Mesendoderm (in vitro differentiated cells): ENCODE measurements at regions not wholly inside any gene's neighbourhood (a gene's known extent, or its start where the extent isn't known, plus 50 kb on each side); places are given as distances from the start of the nearest gene placed in this dataset.
A peak's percentile ranks its signal among the peaks of the same experiment; 100 is the strongest.
"Not testable (repeated sequence)": the region's sequence is repeated elsewhere in the genome, so short reads cannot be mapped to it uniquely, and the experiment has no call there.

Experiments used
- DNase-seq: peaks from one replicate; pipeline ENCODE4 v3.0.0; 2013
- H2AK5ac ChIP-seq: 2 replicates; pipeline ENCODE4 v1.6.1; 2013; ENCODE audit warnings: low read length, inconsistent platforms
- H2BK120ac ChIP-seq: 2 replicates; pipeline ENCODE4 v1.6.1; 2013; ENCODE audit warnings: low read depth, mild to moderate bottlenecking, low read length, moderate library complexity, mixed read lengths
- H2BK15ac ChIP-seq: replicated peaks from 2 replicates; pipeline ENCODE4 v1.6.1; 2013; ENCODE audit warnings: low read depth, mild to moderate bottlenecking, moderate library complexity
- H2BK5ac ChIP-seq: 2 replicates; pipeline ENCODE4 v1.6.1; 2013; ENCODE audit warnings: low read length, inconsistent platforms
- H3K18ac ChIP-seq: 2 replicates; pipeline ENCODE4 v1.6.1; 2013; ENCODE audit warnings: mild to moderate bottlenecking, low read length, mixed read lengths
- H3K23ac ChIP-seq: one replicate; pipeline ENCODE4 v1.6.1; 2013; ENCODE audit warnings: low read length
- H3K27ac ChIP-seq: 2 replicates; pipeline ENCODE4 v1.5.1; 2013; ENCODE audit warnings: low read depth, mild to moderate bottlenecking, inconsistent platforms, low read length, moderate library complexity
- H3K27me3 ChIP-seq: 2 replicates; pipeline ENCODE4 v1.6.1; 2013; ENCODE audit warnings: low read length, control low read depth, mild to moderate bottlenecking, inconsistent platforms; ENCODE audit not compliant: insufficient read depth, poor library complexity
- H3K36me3 ChIP-seq: 2 replicates; pipeline ENCODE4 v1.6.1; 2013; ENCODE audit warnings: low read length, inconsistent platforms; ENCODE audit not compliant: control insufficient read depth, insufficient read depth
- H3K4ac ChIP-seq: one replicate; pipeline ENCODE4 v1.6.1; 2013; ENCODE audit warnings: low read depth, mild to moderate bottlenecking, low read length, moderate library complexity
- H3K4me1 ChIP-seq: 2 replicates; pipeline ENCODE4 v1.6.1; 2013; ENCODE audit warnings: low read depth, low read length, inconsistent platforms; ENCODE audit not compliant: control insufficient read depth
- H3K4me2 ChIP-seq: 2 replicates; pipeline ENCODE4 v1.6.1; 2013; ENCODE audit warnings: low read length
- H3K4me3 ChIP-seq: 2 replicates; pipeline ENCODE4 v1.5.1; 2013; ENCODE audit warnings: mild to moderate bottlenecking, low read length
- H3K56ac ChIP-seq: one replicate; pipeline ENCODE4 v1.6.1; 2013; ENCODE audit warnings: low read length
- H3K79me1 ChIP-seq: 2 replicates; pipeline ENCODE4 v1.6.1; 2013; ENCODE audit warnings: low read length, inconsistent platforms
- H3K79me2 ChIP-seq: 2 replicates; pipeline ENCODE4 v1.6.1; 2013; ENCODE audit warnings: mild to moderate bottlenecking, low read length; ENCODE audit not compliant: control insufficient read depth, insufficient read depth
- H3K9ac ChIP-seq: 2 replicates; pipeline ENCODE4 v1.6.1; 2013; ENCODE audit warnings: low read length, inconsistent platforms
- H4K5ac ChIP-seq: one replicate; pipeline ENCODE4 v1.6.1; 2013; ENCODE audit warnings: low read length
- H4K8ac ChIP-seq: one replicate; pipeline ENCODE4 v1.6.1; 2013; ENCODE audit warnings: low read depth, mild to moderate bottlenecking, control low read depth, low read length, moderate library complexity
- WGBS: extraction: QIAGEN DNeasy Blood & Tissue Kit; methylation state at CpG from one replicate; pipeline ENCODE4 v1.1.7; 2013; ENCODE audit warnings: low lambda C conversion rate, missing lambda C conversion rate; ENCODE audit not compliant: insufficient coverage; ENCODE audit errors: extremely low coverage; 5-methylcytosine and 5-hydroxymethylcytosine counted together

GRCh38 chr14:104268295-104268694 is 129.9 kb downstream of the KIF26A start:
- H4K8ac ChIP-seq = no peak overlapping the region
- no peak overlapping the region for H3K27ac ChIP-seq
- no peak overlapping the region for H2BK5ac ChIP-seq
- no peak overlapping the region for H3K4me2 ChIP-seq
- no peak overlapping the region for H4K5ac ChIP-seq
- no peak for DNase-seq
- H3K79me1 ChIP-seq = no peaks in the 10 kb centered on the region
- no peaks in the 10 kb centered on the region for H3K4me1 ChIP-seq
- H3K79me2 ChIP-seq = no peaks in the 10 kb centered on the region
- no peak overlapping the region for H3K4me3 ChIP-seq
- H2AK5ac ChIP-seq = no peak overlapping the region
- no CpG with 5 or more reads among the region's 7 CpGs for WGBS
- H3K18ac ChIP-seq = no peak overlapping the region
- no peak overlapping the region for H3K56ac ChIP-seq
- no peak overlapping the region for H2BK120ac ChIP-seq
- H3K23ac ChIP-seq = no peak overlapping the region
- no peak overlapping the region for H2BK15ac ChIP-seq
- no peak overlapping the region for H3K9ac ChIP-seq
- H3K27me3 ChIP-seq = no peaks in the 10 kb centered on the region
- H3K4ac ChIP-seq = no peak overlapping the region
- H3K36me3 ChIP-seq = no peaks in the 10 kb centered on the region

GRCh38 chr14:104268725-104269436 is 130.5 kb downstream of the KIF26A start:
- H3K18ac ChIP-seq = no peak overlapping the region
- H3K79me2 ChIP-seq = no peaks in the 10 kb centered on the region
- H3K56ac ChIP-seq = no peak overlapping the region
- no peaks in the 10 kb centered on the region for H3K36me3 ChIP-seq
- no peak overlapping the region for H2BK120ac ChIP-seq
- no peak overlapping the region for H3K23ac ChIP-seq
- WGBS = no CpG with 5 or more reads among the region's 25 CpGs
- H3K4me1 ChIP-seq = no peaks in the 10 kb centered on the region
- H3K27me3 ChIP-seq = no peaks in the 10 kb centered on the region
- H3K9ac ChIP-seq = no peak overlapping the region
- H3K4me2 ChIP-seq = no peak overlapping the region
- peak; percentile 17 for DNase-seq
- H3K4ac ChIP-seq = no peak overlapping the region
- H3K27ac ChIP-seq = no peak overlapping the region
- H2AK5ac ChIP-seq = no peak overlapping the region
- H4K8ac ChIP-seq = no peak overlapping the region
- no peak overlapping the region for H2BK15ac ChIP-seq
- H3K4me3 ChIP-seq = no peak overlapping the region
- H2BK5ac ChIP-seq = no peak overlapping the region
- no peaks in the 10 kb centered on the region for H3K79me1 ChIP-seq
- H4K5ac ChIP-seq = no peak overlapping the region

- not testable (repeated sequence) for H3K4me3 ChIP-seq, DNase-seq, H3K79me1 ChIP-seq, H2BK120ac ChIP-seq, H3K27me3 ChIP-seq, H3K18ac ChIP-seq, H2BK5ac ChIP-seq, H3K36me3 ChIP-seq, H3K4ac ChIP-seq, H3K27ac ChIP-seq, H3K23ac ChIP-seq, H3K4me2 ChIP-seq, H3K9ac ChIP-seq, H4K5ac ChIP-seq, H2BK15ac ChIP-seq, H4K8ac ChIP-seq, H3K56ac ChIP-seq, H3K79me2 ChIP-seq, H2AK5ac ChIP-seq, H3K4me1 ChIP-seq
- no CpG with 5 or more reads among the region's 34 CpGs for WGBS
These were observed 131.3 kb downstream of the KIF26A start for GRCh38 chr14:104269511-104270241.

DNA sequence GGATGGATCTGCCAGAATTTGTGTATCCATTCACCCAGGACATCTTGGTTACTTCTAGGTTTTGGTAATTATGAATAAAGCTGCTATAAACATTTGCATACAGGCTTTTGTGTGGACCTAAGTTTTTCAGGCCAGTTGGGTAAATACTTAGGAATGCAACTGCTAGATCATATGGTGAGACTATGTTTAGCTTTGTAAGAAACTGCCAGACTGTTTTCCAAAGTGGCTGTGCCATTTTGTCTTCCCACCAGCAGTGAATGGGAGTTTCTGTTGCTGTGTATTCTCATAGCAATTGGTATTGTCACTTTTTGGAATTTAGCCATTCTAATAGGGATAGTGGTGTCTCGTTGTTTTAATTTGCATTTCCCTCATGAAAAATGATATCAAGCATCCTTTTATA is 133.0 kb downstream of the KIF26A start:
- Histone ChIP-seq H3K4me3 (no peak overlapping the region), H2BK15ac (no peak overlapping the region), H3K4ac (no peak overlapping the region), H3K4me1 (no peaks in the 10 kb centered on the region), H3K56ac (no peak overlapping the region), H3K27me3 (no peaks in the 10 kb centered on the region), H3K4me2 (no peak overlapping the region), H4K8ac (no peak overlapping the region), H2BK5ac (no peak overlapping the region), H4K5ac (no peak overlapping the region), H3K23ac (no peak overlapping the region), H3K18ac (no peak overlapping the region), H2AK5ac (no peak overlapping the region), H3K9ac (no peak overlapping the region), H3K79me1 (no peaks in the 10 kb centered on the region), H3K27ac (no peak overlapping the region), H2BK120ac (no peak overlapping the region), H3K79me2 (no peaks in the 10 kb centered on the region), H3K36me3 (no peaks in the 10 kb centered on the region)
- DNase-seq = no peak
- no CpG with 5 or more reads among the region's 1 CpG for WGBS

DNA sequence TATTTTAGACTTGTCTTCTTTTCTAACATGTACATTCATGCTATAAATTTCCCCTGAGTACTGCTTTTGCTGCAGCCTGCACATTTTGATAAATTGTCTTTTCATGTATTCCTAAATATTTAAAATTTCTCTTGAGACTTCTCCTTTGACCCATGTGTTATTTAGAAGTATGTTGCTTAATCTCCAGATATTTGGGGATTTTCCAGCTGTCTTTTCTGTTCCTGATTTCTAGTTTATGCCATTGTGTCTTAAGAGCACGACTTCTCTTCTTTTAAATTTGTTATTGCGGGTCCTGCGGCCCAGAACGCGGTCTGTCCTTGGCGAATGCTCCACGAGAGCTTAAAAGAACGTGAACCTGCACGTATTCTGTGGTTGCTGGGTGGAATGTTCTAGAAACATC is 136.4 kb downstream of the KIF26A start:
- no peaks in the 10 kb centered on the region for H3K36me3 ChIP-seq
- no peak overlapping the region for H3K23ac ChIP-seq
- H3K9ac ChIP-seq = no peak overlapping the region
- H3K4me1 ChIP-seq = no peaks in the 10 kb centered on the region
- H3K18ac ChIP-seq = no peak overlapping the region
- H3K4me2 ChIP-seq = no peak overlapping the region
- H2BK120ac ChIP-seq = no peak overlapping the region
- no peak for DNase-seq
- H2AK5ac ChIP-seq = no peak overlapping the region
- H4K5ac ChIP-seq = no peak overlapping the region
- no peak overlapping the region for H2BK15ac ChIP-seq
- no peak overlapping the region for H2BK5ac ChIP-seq
- H3K79me2 ChIP-seq = no peaks in the 10 kb centered on the region
- no peak overlapping the region for H3K4ac ChIP-seq
- H3K56ac ChIP-seq = no peak overlapping the region
- H3K4me3 ChIP-seq = no peak overlapping the region
- H4K8ac ChIP-seq = no peak overlapping the region
- H3K27ac ChIP-seq = no peak overlapping the region
- no CpG with 5 or more reads among the region's 9 CpGs for WGBS
- H3K79me1 ChIP-seq = no peaks in the 10 kb centered on the region
- H3K27me3 ChIP-seq = no peaks in the 10 kb centered on the region
